BLaER1 (cell line): ENCODE measurements at regions not wholly inside any gene's neighbourhood (a gene's known extent, or its start where the extent isn't known, plus 50 kb on each side); places are given as distances from the start of the nearest gene placed in this dataset.

Source experiments
- H3K27ac ChIP-seq: shearing (Covaris generic); formaldehyde crosslinking; 2 replicates; pipeline ENCODE4 v1.8.1; 2022
- H3K27me3 ChIP-seq: shearing (Covaris generic); formaldehyde crosslinking; 2 replicates; pipeline ENCODE4 v1.8.1; 2022
- H3K36me3 ChIP-seq: shearing (Covaris generic); formaldehyde crosslinking; 2 replicates; pipeline ENCODE4 v1.8.1; 2022
- H3K4me1 ChIP-seq: shearing (Covaris generic); formaldehyde crosslinking; 2 replicates; pipeline ENCODE4 v1.8.1; 2022
- H3K4me2 ChIP-seq: shearing (Covaris generic); formaldehyde crosslinking; 2 replicates; pipeline ENCODE4 v1.8.1; 2022
- H3K4me3 ChIP-seq: shearing (Covaris generic); formaldehyde crosslinking; 2 replicates; pipeline ENCODE4 v1.8.1; 2022
- H3K9ac ChIP-seq: shearing (Covaris generic); formaldehyde crosslinking; 2 replicates; pipeline ENCODE4 v1.8.1; 2022
- H3K9me3 ChIP-seq: shearing (Covaris generic); formaldehyde crosslinking; 2 replicates; pipeline ENCODE4 v1.8.1; 2022
- H4K20me1 ChIP-seq: shearing (Covaris generic); formaldehyde crosslinking; 2 replicates; pipeline ENCODE4 v1.8.1; 2022
- Cebpa-rat ChIP-seq: shearing (Covaris generic); IDR thresholded peaks from 2 replicates; pipeline ENCODE4 v1.8.1; 2022

- no peak overlapping the region for H3K27ac ChIP-seq
- no peak overlapping the region for H3K4me3 ChIP-seq
- H3K4me2 ChIP-seq: no peak overlapping the region
These were observed 658.7 kb upstream of the SEL1L start for GRCh38 chr14:82192387-82192786.

GRCh38 chr14:82223276-82223675 lies 689.6 kb upstream of the SEL1L start:
- Histone ChIP-seq H3K27me3 (no peaks in the 10 kb centered on the region), H3K4me3 (no peak overlapping the region), H3K36me3 (no peaks in the 10 kb centered on the region), H3K27ac (no peak overlapping the region), H3K4me2 (no peak overlapping the region), H3K9ac (no peak overlapping the region), H4K20me1 (no peaks in the 10 kb centered on the region), H3K4me1 (no peaks in the 10 kb centered on the region), H3K9me3 (no peaks in the 10 kb centered on the region)
- no peak for TF ChIP-seq Cebpa-rat

More at GRCh38 chr14:82192387-82192786, 658.7 kb upstream of the SEL1L start:
- no peaks in the 10 kb centered on the region for H4K20me1 ChIP-seq
- no peak overlapping the region for H3K9ac ChIP-seq
- H3K9me3 ChIP-seq: peaks cover 18% of the 10 kb centered on the region
- no peak for TF ChIP-seq Cebpa-rat
- H3K4me1 ChIP-seq: peaks cover 10% of the 10 kb centered on the region
- H3K27me3 ChIP-seq: no peaks in the 10 kb centered on the region
- no peaks in the 10 kb centered on the region for H3K36me3 ChIP-seq

- H3K27ac ChIP-seq: no peak overlapping the region
- no peak for TF ChIP-seq Cebpa-rat
- no peak overlapping the region for H3K9ac ChIP-seq
- H3K36me3 ChIP-seq: no peaks in the 10 kb centered on the region
- H4K20me1 ChIP-seq: no peaks in the 10 kb centered on the region
- no peaks in the 10 kb centered on the region for H3K4me1 ChIP-seq
- no peak overlapping the region for H3K4me2 ChIP-seq
- no peaks in the 10 kb centered on the region for H3K9me3 ChIP-seq
- no peak overlapping the region for H3K4me3 ChIP-seq
- no peaks in the 10 kb centered on the region for H3K27me3 ChIP-seq
These were observed 691.0 kb upstream of the SEL1L start for GRCh38 chr14:82224610-82225009.

GRCh38 chr14:82230748-82231147 lies 697.1 kb upstream of the SEL1L start:
- H3K4me1 ChIP-seq: no peaks in the 10 kb centered on the region
- no peak for TF ChIP-seq Cebpa-rat
- no peak overlapping the region for H3K4me2 ChIP-seq
- no peaks in the 10 kb centered on the region for H4K20me1 ChIP-seq
- H3K9me3 ChIP-seq: no peaks in the 10 kb centered on the region
- no peak overlapping the region for H3K27ac ChIP-seq
- no peaks in the 10 kb centered on the region for H3K27me3 ChIP-seq
- no peak overlapping the region for H3K9ac ChIP-seq
- no peaks in the 10 kb centered on the region for H3K36me3 ChIP-seq
- no peak overlapping the region for H3K4me3 ChIP-seq

- Histone ChIP-seq H3K27ac (no peak overlapping the region), H3K4me1 (no peaks in the 10 kb centered on the region), H4K20me1 (no peaks in the 10 kb centered on the region), H3K9ac (no peak overlapping the region), H3K4me2 (no peak overlapping the region), H3K4me3 (no peak overlapping the region), H3K27me3 (no peaks in the 10 kb centered on the region), H3K36me3 (no peaks in the 10 kb centered on the region), H3K9me3 (no peaks in the 10 kb centered on the region)
- no peak for TF ChIP-seq Cebpa-rat
These were observed 705.0 kb upstream of the SEL1L start for GRCh38 chr14:82238649-82239048.

- Histone ChIP-seq H3K4me2 (no peak overlapping the region), H3K27me3 (no peaks in the 10 kb centered on the region), H3K4me1 (no peaks in the 10 kb centered on the region), H3K9me3 (no peaks in the 10 kb centered on the region), H3K36me3 (no peaks in the 10 kb centered on the region), H4K20me1 (no peaks in the 10 kb centered on the region), H3K4me3 (no peak overlapping the region), H3K27ac (no peak overlapping the region), H3K9ac (no peak overlapping the region)
- no peak for TF ChIP-seq Cebpa-rat
These were observed 705.6 kb upstream of the SEL1L start for GRCh38 chr14:82239223-82239622.

GRCh38 chr14:82244791-82245190 lies 711.1 kb upstream of the SEL1L start:
- H3K9ac ChIP-seq: no peak overlapping the region
- TF ChIP-seq Cebpa-rat: no peak
- no peak overlapping the region for H3K27ac ChIP-seq

GRCh38 chr14:82251494-82251893 lies 717.8 kb upstream of the SEL1L start:
- Histone ChIP-seq H3K9me3 (no peaks in the 10 kb centered on the region), H3K4me2 (no peak overlapping the region), H3K4me3 (no peak overlapping the region), H3K27ac (no peak overlapping the region), H4K20me1 (no peaks in the 10 kb centered on the region), H3K27me3 (no peaks in the 10 kb centered on the region), H3K9ac (no peak overlapping the region), H3K36me3 (no peaks in the 10 kb centered on the region), H3K4me1 (no peaks in the 10 kb centered on the region)
- TF ChIP-seq Cebpa-rat: no peak

More at GRCh38 chr14:82244791-82245190, 711.1 kb upstream of the SEL1L start:
- Histone ChIP-seq H3K4me3 (no peak overlapping the region), H3K4me1 (no peaks in the 10 kb centered on the region), H3K36me3 (no peaks in the 10 kb centered on the region), H3K4me2 (no peak overlapping the region), H3K27me3 (no peaks in the 10 kb centered on the region), H3K9me3 (no peaks in the 10 kb centered on the region), H4K20me1 (no peaks in the 10 kb centered on the region)

GRCh38 chr14:82270286-82270685 lies 736.6 kb upstream of the SEL1L start:
- Histone ChIP-seq H4K20me1 (no peaks in the 10 kb centered on the region), H3K36me3 (no peaks in the 10 kb centered on the region), H3K9ac (no peak overlapping the region), H3K4me1 (no peaks in the 10 kb centered on the region), H3K4me3 (no peak overlapping the region), H3K27ac (no peak overlapping the region), H3K9me3 (no peaks in the 10 kb centered on the region), H3K4me2 (no peak overlapping the region), H3K27me3 (no peaks in the 10 kb centered on the region)
- no peak for TF ChIP-seq Cebpa-rat

GRCh38 chr14:82298811-82299210 lies 765.2 kb upstream of the SEL1L start:
- Histone ChIP-seq H3K9ac (no peak overlapping the region), H3K27ac (no peak overlapping the region), H3K9me3 (no peaks in the 10 kb centered on the region), H3K36me3 (no peaks in the 10 kb centered on the region), H3K4me1 (no peaks in the 10 kb centered on the region), H3K4me2 (no peak overlapping the region), H3K27me3 (no peaks in the 10 kb centered on the region), H4K20me1 (no peaks in the 10 kb centered on the region), H3K4me3 (no peak overlapping the region)
- TF ChIP-seq Cebpa-rat: no peak

GRCh38 chr14:82309199-82309598 lies 775.5 kb upstream of the SEL1L start:
- H3K4me1 ChIP-seq: no peaks in the 10 kb centered on the region
- H3K27me3 ChIP-seq: no peaks in the 10 kb centered on the region
- H3K9ac ChIP-seq: no peak overlapping the region
- no peaks in the 10 kb centered on the region for H4K20me1 ChIP-seq
- H3K4me2 ChIP-seq: no peak overlapping the region
- H3K4me3 ChIP-seq: no peak overlapping the region
- peaks cover 16% of the 10 kb centered on the region for H3K9me3 ChIP-seq
- H3K27ac ChIP-seq: no peak overlapping the region
- H3K36me3 ChIP-seq: no peaks in the 10 kb centered on the region
- TF ChIP-seq Cebpa-rat: no peak
